K562 (cell line): ENCODE measurements at regions not wholly inside any gene's neighbourhood (a gene's known extent, or its start where the extent isn't known, plus 50 kb on each side); places are given as distances from the start of the nearest gene placed in this dataset.

Source experiments
- GABPA ChIP-seq: fragments of 200-800 bp; sonication (Bioruptor generic); conservative IDR thresholded peaks from 2 replicates; pipeline ENCODE4 v1.6.1; 2016; ENCODE audit warnings: low read depth, missing genetic modification characterization, missing compliant biosample characterization
- POLR2AphosphoS5 ChIP-seq: IDR thresholded peaks from 2 replicates; pipeline ENCODE4 v1.6.1; 2011; ENCODE audit warnings: mild to moderate bottlenecking, low read depth, low read length, moderate library complexity; ENCODE audit not compliant: control insufficient read depth, insufficient read depth
- SMARCB1 ChIP-seq: IDR thresholded peaks from 2 replicates; pipeline ENCODE4 v1.6.1; 2011; ENCODE audit warnings: improper control_type of control experiment, low read depth; ENCODE audit not compliant: insufficient read length
- ZBTB8A ChIP-seq: fragments of 450-650 bp; IDR thresholded peaks from 2 replicates; pipeline ENCODE4 v1.6.1; 2018; ENCODE audit warnings: mild to moderate bottlenecking, moderate library complexity; ENCODE audit not compliant: partially characterized antibody

DNA sequence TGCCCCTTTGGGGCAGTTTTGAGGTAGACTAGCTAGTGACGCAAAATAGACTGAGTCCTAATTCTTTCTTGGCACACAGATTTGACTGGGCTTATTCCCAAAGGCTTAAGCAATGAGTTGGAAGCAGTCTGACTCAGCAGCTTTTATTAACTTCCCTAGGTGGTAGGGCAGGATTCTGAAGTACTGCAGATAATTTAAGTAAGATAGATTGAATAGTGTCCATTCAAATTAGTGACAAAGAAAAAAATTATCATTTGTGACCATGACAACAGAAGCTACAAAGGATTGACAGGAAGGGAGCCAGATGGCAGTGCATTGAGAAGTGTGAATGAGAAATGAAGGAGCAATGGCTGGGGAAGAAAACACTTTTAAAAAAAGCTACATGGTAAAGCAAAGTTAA, 649.4 kb downstream of the CDH9 start:
- no peak for TF ChIP-seq SMARCB1
- no peak for TF ChIP-seq ZBTB8A
- TF ChIP-seq POLR2AphosphoS5 = no peak
- TF ChIP-seq GABPA (tag) = no peak
